ENCODE measurements at regions not wholly inside any gene's neighbourhood (a gene's known extent, or its start where the extent isn't known, plus 50 kb on each side); places are given as distances from the start of the nearest gene placed in this dataset.
"Not testable (repeated sequence)": the region's sequence is repeated elsewhere in the genome, so short reads cannot be mapped to it uniquely, and the experiment has no call there.

- DNase-seq = peak; percentile 22
These were observed 50.5 kb upstream of the TUBA3D start for GRCh38 chr2:131425231-131425941.

- DNase-seq = not testable (repeated sequence)
These were observed 51.3 kb upstream of the TUBA3D start for GRCh38 chr2:131424605-131425114.

GRCh38 chr2:131420751-131421150, 55.2 kb upstream of the TUBA3D start:
- DNase-seq = not testable (repeated sequence)

- DNase-seq = no peak
These were observed 55.5 kb upstream of the RAB6D start for GRCh38 chr2:131419441-131419840.

GRCh38 chr2:131418625-131419024, 54.7 kb upstream of the RAB6D start:
- DNase-seq = no peak

- no peak for DNase-seq
These were observed 53.9 kb upstream of the RAB6D start for GRCh38 chr2:131417886-131418285.

GRCh38 chr2:131413785-131414184, 49.8 kb upstream of the RAB6D start:
- DNase-seq = no peak
